Thyroid gland (tissue), 4 donors: ENCODE measurements at regions not wholly inside any gene's neighbourhood (a gene's known extent, or its start where the extent isn't known, plus 50 kb on each side); places are given as distances from the start of the nearest gene placed in this dataset.

Source experiments
- DNase-seq, 2 donors: peaks; one replicate each; pipeline ENCODE4 v3.0.0-alpha.2; 2019
- H3K27ac ChIP-seq, 3 donors: fragments of 200-600 bp; sonication (generic); 1 replicate in 2 of 3; 2 replicates in 1 of 3; pipeline ENCODE4 v1.5.1; 2016 to 2019; ENCODE audit warnings: mild to moderate bottlenecking in 1 of 3, moderate library complexity in 1 of 3
- H3K27me3 ChIP-seq: fragments of 200-600 bp; sonication (generic); one replicate; pipeline ENCODE4 v1.5.1; 2019
- H3K36me3 ChIP-seq, 2 donors: fragments of 200-600 bp; sonication (generic); one replicate each; pipeline ENCODE4 v1.5.1; 2016 to 2019
- H3K4me1 ChIP-seq, 2 donors: fragments of 200-600 bp; sonication (generic); one replicate each; pipeline ENCODE4 v1.5.1; 2017 to 2019
- H3K4me3 ChIP-seq, 3 donors: fragments of 200-600 bp; sonication (generic); replicated peaks in 1 of 3; 1 replicate in 2 of 3; 2 replicates in 1 of 3; pipeline ENCODE4 v1.5.1; 2016; ENCODE audit warnings: mild to moderate bottlenecking in 1 of 3
- H3K9me3 ChIP-seq: fragments of 200-600 bp; sonication (generic); one replicate; pipeline ENCODE4 v1.5.1; 2017
- POLR2A ChIP-seq, 2 donors: fragments of 450-650 bp; IDR thresholded peaks; one replicate each; pipeline ENCODE4 v1.6.1; 2017; ENCODE audit warnings: antibody characterized with exemption in 2 of 2, mild to moderate bottlenecking in 2 of 2, moderate library complexity in 1 of 2
- WGBS, 2 donors: methylation state at CpG; one replicate each; pipeline ENCODE4 v1.1.5; 2017; 5-methylcytosine and 5-hydroxymethylcytosine counted together
- intact Hi-C: fragments of 100-400 bp; cut with DNase I; formaldehyde crosslinking; loops from one replicate; pipeline ENCODE4 v1.15.1; 2023
- TF ChIP-seq, protein P1 (sequence below), 6 experiments: fragments of 200-600 bp in 3 of 6; fragments of 450-650 bp in 3 of 6; sonication (generic) in 3 of 6; IDR thresholded peaks; one replicate each; pipeline ENCODE4 v1.5.1; 2016 to 2019; ENCODE audit warnings: antibody characterized with exemption in 6 of 6, mild to moderate bottlenecking in 2 of 6, inconsistent platforms in 1 of 6, moderate library complexity in 1 of 6

DNA sequence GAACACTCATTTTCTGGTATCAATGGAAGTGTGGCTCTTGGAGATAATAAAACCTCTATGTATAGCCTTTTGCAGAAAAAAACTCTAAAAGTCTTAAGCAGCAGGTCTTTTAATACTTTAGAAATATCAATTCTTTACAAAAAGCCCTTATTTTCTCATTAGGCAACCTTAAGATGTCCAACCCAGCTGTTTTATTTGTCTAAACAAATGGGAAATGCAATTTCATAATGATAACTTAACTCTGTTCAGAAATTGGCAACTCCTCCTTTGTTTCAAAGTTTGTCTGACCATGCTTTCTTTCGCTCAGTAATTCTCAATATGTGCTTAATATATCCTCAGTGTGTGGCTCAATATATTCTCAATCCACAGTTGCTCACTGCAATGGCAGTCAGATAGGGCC lies 196.5 kb upstream of the VEGFC start:
- no peaks in the 10 kb centered on the region for H3K27me3 ChIP-seq
- H3K9me3 ChIP-seq = no peaks in the 10 kb centered on the region
- intact Hi-C loops = no loop called here
- no peak for DNase-seq
- no peak overlapping the region for H3K4me3 ChIP-seq
- no peaks in the 10 kb centered on the region for H3K36me3 ChIP-seq
- H3K4me1 ChIP-seq = no peaks in the 10 kb centered on the region
- no peak overlapping the region for H3K27ac ChIP-seq
- WGBS, 2 donors = 93% methylated on average over 1 of the region's 1 CpG
- TF ChIP-seq POLR2A (IDR thresholded peaks at IDR 0.05) = no peak
- TF ChIP-seq, protein P1, sequence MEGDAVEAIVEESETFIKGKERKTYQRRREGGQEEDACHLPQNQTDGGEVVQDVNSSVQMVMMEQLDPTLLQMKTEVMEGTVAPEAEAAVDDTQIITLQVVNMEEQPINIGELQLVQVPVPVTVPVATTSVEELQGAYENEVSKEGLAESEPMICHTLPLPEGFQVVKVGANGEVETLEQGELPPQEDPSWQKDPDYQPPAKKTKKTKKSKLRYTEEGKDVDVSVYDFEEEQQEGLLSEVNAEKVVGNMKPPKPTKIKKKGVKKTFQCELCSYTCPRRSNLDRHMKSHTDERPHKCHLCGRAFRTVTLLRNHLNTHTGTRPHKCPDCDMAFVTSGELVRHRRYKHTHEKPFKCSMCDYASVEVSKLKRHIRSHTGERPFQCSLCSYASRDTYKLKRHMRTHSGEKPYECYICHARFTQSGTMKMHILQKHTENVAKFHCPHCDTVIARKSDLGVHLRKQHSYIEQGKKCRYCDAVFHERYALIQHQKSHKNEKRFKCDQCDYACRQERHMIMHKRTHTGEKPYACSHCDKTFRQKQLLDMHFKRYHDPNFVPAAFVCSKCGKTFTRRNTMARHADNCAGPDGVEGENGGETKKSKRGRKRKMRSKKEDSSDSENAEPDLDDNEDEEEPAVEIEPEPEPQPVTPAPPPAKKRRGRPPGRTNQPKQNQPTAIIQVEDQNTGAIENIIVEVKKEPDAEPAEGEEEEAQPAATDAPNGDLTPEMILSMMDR (IDR thresholded peaks at IDR 0.05) = no peak

DNA sequence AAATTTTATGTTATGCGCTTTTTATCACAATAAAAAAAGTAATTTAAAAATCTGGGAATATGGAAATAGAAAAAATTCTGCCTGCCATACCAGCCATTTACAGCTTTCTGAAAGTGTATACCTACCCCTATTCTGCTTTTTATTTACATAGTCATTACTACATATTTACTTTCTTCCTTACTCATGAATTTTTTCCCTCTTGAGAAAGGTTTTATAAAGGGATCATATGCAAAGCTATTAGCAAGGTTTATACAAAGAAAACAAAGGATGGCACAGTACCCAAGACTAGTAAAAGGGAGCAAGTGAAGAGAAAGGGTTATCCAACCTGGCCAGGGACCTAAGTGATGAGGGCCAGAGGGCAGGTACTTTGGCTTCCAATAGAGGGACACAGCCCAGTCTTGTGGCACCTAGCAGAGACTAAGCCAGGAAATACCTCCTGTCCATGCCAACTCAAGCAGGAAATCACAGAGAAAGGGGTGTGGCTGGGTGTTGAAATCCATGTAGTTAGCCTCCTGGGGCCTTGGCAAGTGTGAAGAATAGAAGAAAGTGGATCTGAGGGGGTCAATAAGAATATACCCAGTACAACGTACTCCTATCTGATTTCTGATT lies 207.3 kb upstream of the VEGFC start:
- Histone ChIP-seq H3K27me3 (no peaks in the 10 kb centered on the region), H3K27ac (no peak overlapping the region), H3K4me1 (no peaks in the 10 kb centered on the region), H3K9me3 (no peaks in the 10 kb centered on the region), H3K4me3 (no peak overlapping the region), H3K36me3 (no peaks in the 10 kb centered on the region)
- 83 to 86% methylated on average over 2 of the region's 2 CpGs for WGBS, 2 donors
- TF ChIP-seq, protein P1 (IDR thresholded peaks at IDR 0.05) = no peak
- TF ChIP-seq POLR2A (IDR thresholded peaks at IDR 0.05) = no peak
- peak in 1 of 2 donors; percentile 2 for DNase-seq
- intact Hi-C loops = no loop called here

DNA sequence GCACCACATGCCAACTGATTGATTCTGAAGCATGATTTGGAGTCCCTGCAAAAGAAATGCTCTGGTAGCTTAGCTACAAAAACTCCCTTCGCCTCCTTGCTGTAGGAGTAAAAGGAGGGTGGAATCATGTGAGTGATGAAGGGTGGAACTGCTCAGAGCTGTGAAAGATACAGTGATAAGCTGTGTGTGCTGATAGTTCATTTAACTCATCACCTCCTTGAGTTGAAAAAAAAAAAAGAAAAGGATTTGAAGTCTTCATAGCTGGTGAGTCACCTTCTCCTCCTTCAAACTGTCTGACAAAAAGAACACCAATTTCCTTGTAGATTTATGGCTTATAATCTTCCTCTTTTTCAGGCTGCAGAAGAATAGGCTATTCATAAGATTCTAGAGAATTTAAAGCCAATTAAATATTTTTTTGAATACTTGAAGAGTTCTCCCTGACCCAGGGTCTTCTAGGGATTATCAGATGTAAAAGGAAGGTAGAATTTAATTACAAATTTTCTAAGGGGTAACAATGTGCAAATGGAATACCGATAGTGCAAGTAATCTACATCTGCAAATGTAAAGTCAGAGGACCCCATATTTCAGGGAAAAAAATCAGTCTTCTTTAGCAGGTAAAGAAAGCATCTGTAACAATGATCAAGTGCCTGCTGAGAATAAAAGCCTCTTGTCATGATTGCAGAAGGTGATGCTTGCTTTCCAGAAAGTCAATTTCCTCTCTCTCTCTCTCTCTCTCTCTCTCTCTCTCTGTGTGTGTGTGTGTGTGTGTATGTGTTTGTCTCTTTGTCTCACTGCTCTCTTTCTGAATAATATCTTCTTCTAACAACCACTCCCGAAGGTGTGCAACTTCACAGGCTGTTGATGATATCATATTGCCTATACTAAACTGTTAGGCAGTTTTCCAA lies 208.8 kb upstream of the VEGFC start:
- Histone ChIP-seq H3K4me1 (no peaks in the 10 kb centered on the region), H3K27me3 (no peaks in the 10 kb centered on the region), H3K4me3 (no peak overlapping the region), H3K27ac (no peak overlapping the region), H3K9me3 (no peaks in the 10 kb centered on the region), H3K36me3 (no peaks in the 10 kb centered on the region)
- WGBS, 2 donors = 73 to 78% methylated on average over 3 of the region's 3 CpGs
- intact Hi-C loops = no loop called here
- TF ChIP-seq, protein P1 (IDR thresholded peaks at IDR 0.05) = no peak
- TF ChIP-seq POLR2A (IDR thresholded peaks at IDR 0.05) = no peak
- no peak for DNase-seq

DNA sequence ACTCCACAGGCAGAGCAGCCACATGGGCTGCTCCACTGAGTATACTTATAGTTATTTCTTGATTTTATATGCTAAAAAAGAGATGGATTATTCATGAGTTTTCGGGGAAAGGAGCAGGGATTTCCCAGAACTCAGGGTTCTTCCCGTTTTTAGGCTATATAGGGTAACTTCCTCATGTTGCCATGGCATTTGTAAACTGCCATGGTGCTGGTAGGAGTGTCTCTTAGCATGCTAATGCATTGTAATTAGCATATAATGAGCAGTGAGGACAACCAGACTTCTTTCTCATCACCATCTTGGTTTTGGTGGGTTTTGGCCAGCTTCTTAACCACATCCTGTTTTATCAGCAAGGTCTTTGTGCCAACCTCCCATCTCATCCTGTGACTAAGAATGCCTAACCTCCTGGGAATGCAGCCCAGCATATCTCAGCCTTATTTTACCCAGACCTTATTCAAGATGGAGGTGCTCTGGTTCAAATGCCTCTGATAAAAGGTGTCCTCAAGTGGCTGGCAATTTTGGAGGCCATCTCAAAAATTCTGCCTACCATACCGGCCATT lies 213.0 kb upstream of the VEGFC start:
- Histone ChIP-seq H3K36me3 (no peaks in the 10 kb centered on the region), H3K27me3 (no peaks in the 10 kb centered on the region), H3K4me1 (no peaks in the 10 kb centered on the region), H3K27ac (no peak overlapping the region), H3K4me3 (no peak overlapping the region), H3K9me3 (no peaks in the 10 kb centered on the region)
- DNase-seq = no peak
- intact Hi-C loops = no loop called here
- WGBS, 2 donors = 67 to 85% methylated on average over 3 of the region's 3 CpGs
- TF ChIP-seq, protein P1 (IDR thresholded peaks at IDR 0.05) = no peak
- no peak for TF ChIP-seq POLR2A (IDR thresholded peaks at IDR 0.05)

DNA sequence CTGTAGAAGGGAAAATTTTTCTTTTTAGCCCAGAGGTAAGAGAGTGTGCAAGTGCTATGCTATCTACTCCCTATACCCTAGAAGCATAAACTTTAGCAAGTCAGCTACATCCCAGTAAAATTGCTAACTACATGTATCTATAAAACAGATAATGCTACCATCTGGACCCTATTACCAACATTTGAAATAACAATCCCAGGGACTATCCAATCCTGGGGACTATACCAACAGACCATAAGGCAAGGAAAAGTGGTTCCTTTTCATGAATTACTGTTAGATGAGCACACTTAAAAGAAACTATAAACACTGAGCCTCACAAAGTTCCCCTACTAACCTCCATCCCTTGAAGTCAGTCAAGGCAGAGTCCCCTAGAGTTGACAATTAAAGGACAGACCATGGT lies 213.6 kb upstream of the VEGFC start:
- no peak for DNase-seq
- Histone ChIP-seq H3K27ac (no peak overlapping the region), H3K4me3 (no peak overlapping the region), H3K9me3 (no peaks in the 10 kb centered on the region), H3K27me3 (no peaks in the 10 kb centered on the region), H3K36me3 (no peaks in the 10 kb centered on the region), H3K4me1 (no peaks in the 10 kb centered on the region)
- TF ChIP-seq, protein P1 (IDR thresholded peaks at IDR 0.05) = no peak
- no peak for TF ChIP-seq POLR2A (IDR thresholded peaks at IDR 0.05)
- intact Hi-C loops = no loop called here
